ENCODE measurements at regions not wholly inside any gene's neighbourhood (a gene's known extent, or its start where the extent isn't known, plus 50 kb on each side); places are given as distances from the start of the nearest gene placed in this dataset.

DNA sequence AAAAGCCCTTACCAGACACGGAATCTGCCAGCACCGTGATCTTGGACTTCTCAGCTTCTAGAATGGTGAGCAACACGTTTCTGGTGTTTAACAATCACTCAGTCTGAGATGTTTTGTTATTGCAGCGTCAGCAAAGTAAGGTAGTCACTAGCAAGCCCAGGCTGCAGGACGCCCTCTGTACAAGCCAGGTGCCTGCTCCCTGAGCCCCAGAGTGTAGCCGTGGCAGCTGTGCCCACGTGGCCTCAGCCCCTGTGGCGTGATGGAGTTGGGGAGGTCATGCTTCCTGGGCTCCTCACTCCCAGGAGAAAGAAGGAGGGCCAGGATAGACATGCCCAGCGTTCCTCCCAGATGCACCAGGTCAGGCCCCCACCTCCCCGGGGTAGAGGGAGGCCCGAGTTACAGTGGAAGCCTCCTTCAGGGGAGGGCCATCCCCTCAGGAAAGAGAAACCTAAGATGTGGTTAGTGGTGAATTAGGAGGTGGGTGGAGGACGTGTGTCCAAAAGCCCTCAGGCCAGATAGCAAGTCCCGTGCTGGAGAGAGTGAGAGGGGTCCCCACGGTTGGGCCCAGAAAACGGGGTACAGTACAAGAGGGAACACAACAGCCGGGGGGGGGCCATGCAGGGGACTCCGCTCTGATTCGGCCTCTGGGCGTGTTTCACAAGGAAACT, 169.6 kb upstream of the SOX1 start:
- no peak for DNase-seq

DNA sequence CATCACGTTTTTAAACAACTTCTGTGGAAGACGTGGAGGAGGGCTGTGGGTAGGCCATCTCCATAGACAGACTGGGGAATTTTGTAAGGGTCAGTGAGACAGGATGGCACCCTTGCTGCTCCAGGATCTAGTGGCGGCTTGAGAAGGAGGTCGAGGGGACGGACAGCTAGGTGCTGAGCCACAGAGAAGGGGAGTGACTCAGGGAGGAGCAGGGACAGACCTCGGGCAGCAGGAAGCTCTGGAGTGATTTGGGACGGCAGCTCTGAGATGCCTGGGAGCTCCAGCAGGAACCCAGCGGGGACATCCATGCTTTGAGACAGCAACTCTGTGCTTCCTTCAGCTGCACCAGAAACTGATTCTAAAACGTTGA, 169.1 kb upstream of the SOX1 start:
- DNase-seq: no peak

DNA sequence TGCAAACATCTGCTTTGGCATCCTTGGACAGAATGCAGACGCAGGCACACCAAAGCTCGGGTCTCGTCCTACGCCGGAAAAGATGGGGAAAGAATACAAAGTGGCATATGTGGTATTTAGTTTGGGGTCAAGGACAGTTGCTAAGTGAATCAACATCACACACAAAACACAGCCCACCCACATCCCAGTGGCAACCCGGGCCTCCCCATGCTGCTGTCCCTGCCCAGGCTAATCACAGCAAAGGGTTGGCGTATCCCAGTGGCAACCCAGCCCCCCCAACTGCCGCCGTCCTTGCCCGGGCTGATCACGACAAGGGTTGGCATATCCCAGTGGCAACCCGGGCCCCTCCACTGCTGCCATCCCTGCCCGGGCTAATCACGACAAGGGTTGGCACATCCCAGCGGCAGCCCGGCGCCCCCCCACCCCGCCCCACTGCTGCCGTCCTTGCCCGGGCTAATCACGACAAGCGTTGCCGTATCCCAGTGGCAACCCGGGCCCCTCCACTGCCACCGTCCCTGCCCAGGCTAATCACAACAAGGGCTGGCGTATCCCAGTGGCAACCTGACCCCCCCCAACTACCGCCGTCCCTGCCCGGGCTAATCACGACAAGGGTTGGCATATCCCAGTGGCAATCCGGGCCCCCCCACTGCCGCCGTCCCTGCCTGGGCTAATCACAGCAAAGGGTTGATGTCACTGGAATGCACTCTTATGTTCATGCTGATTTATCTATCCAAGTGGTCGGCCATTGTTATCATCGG, 167.8 kb upstream of the SOX1 start:
- no peak for DNase-seq

DNA sequence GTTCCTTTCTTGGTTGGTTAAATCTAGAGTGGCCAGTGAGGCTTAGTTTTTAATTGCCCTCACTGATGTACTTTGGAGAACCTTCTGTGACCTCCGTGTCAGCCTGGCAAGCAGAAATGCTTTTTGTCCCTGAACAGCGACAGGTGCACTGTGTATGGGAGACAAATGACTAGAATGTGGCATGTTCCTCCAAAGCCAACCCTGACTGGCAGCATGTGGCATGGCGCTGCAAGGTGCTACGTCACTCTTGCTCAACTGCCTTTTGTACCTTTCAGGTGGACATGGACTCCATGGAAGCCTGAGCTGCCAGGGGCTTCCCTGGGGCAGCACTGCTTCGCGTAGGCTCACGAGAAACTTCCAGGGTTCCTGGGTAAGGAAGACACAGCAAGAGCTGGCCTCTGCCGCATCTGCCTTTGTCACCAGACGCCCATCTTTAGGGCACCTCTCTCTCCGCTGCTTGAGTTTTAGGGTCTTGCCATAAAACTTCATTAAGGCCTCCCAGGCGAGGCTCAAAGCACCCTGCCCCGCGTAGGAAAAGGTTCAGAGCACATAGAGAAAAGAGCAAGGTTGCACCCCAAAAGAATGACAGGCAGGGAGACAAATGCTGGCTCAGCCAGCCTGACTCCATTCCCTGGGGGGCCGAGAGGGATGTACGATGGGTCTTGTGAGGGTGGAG, 167.1 kb upstream of the SOX1 start:
- DNase-seq: no peak

DNA sequence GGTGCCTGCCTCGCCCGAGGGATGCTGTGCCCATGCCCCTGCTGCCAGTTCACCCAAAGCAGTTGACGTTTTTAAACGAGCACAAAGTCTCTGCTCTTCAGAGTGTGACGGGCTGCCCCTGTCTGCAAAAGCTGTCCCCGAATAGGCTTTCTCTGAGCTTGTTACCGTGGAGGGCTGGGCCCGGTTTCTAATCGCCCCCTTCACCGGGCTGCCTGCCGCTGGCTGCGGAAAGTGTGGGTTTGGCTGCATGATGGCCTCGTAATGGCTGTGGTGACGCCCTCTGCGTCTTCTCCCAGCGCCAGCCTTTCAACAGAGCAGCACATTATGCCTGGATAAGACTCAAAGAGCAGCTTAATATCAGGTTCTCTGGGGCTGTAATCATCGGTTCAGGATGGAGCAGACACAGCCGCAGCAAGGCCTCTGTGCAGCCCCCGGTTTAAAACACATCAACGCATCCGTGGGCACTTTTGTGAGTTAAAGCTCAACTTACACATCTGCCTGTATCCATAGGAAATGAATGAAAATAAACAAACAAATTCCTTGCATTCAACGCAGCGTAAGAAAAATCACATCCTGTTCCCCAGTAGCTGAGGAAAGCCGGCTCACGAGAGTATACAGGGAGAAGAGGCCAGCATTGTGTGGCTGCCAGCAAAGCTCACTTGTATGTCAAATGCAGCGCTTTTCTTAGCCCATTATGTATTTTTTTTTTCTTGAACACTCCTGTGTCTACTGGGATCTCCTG, 166.4 kb upstream of the SOX1 start:
- no peak for DNase-seq

DNA sequence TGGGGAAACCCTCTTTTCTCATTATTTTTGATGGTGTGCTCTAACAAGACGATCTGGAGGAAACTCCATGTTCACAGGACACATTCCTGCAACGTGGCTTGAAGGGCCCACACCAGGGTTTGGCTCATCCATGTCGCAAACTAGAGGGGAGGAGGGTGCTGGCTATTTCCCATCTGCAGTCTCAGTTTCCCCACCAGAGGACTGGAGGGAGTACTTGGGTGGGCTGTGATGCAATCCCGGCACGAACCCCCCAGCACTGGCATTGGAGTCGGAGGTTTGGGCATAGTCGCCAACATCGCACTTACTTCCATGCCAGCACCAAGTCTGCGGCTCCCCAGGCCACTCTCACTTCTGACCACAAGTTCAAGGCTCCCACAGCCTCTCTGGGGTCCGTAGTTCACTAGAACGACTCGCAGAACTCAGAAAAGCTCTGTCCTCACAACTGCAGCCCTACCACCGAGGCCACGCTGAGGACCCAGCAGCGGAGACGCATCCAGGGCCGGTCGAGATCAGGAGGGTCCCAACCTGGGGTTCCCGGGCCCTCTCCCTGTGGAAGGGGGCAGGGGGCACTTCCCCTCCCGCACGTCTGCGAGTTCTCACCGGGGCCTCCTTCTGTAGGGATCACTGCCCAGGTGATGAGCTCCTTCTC, 165.6 kb upstream of the SOX1 start:
- DNase-seq: no peak

DNA sequence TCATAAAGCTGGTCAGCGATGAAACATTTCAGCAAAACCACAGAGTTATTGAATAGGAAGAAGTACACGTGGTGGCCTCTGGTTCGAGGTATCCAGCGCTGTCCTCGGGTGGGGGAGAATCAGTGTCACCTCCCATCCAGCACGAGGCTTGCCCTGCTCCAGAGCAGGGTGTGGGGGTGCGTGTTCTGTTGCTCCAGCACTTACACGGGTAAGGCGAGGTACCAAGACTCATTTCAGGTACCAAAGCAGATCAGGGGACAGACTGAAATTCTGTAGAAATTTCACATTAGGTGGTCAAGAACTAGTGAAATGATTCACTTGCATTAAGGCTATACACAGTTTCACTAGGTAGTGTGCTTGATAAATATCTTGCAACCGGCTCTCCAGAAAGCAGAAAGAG, 164.2 kb upstream of the SOX1 start:
- no peak for DNase-seq

DNA sequence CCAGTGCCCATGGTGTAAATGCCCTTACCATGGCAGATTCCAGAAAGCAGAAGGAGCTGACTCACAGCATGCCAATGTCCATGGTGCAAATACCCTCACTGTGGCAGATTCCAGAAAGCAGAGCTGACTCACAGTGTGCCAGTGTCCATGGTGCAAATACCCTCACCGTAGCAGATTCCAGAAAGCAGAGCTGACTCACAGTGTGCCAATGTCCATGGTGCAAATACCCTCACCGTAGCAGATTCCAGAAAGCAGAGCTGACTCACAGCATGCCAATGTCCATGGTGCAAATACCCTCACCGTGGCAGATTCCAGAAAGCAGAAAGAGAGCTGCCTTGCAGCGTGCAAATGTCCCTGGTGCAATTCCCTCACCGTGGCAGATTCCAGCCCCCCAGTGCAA, 163.8 kb upstream of the SOX1 start:
- no peak for DNase-seq

DNA sequence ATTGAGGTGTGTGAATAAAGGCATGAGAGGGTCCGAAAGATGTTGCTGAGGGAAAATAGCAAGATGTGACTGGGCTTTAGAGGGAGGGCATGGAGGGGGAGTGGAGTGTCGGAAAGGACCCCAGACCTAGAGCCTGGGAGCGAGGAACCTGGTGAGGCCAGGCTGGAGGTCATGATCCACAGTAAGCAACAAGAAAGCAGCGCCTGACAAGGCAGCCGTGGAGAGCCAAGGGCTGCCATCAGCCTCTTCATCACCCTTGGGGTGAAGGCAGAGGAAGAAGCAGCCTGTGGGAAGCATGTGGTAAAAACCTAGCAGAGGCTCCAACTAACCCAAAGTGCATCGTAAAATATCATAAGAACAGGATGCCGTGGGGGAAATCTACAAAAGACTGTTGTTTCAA, 162.8 kb upstream of the SOX1 start:
- DNase-seq: no peak

DNA sequence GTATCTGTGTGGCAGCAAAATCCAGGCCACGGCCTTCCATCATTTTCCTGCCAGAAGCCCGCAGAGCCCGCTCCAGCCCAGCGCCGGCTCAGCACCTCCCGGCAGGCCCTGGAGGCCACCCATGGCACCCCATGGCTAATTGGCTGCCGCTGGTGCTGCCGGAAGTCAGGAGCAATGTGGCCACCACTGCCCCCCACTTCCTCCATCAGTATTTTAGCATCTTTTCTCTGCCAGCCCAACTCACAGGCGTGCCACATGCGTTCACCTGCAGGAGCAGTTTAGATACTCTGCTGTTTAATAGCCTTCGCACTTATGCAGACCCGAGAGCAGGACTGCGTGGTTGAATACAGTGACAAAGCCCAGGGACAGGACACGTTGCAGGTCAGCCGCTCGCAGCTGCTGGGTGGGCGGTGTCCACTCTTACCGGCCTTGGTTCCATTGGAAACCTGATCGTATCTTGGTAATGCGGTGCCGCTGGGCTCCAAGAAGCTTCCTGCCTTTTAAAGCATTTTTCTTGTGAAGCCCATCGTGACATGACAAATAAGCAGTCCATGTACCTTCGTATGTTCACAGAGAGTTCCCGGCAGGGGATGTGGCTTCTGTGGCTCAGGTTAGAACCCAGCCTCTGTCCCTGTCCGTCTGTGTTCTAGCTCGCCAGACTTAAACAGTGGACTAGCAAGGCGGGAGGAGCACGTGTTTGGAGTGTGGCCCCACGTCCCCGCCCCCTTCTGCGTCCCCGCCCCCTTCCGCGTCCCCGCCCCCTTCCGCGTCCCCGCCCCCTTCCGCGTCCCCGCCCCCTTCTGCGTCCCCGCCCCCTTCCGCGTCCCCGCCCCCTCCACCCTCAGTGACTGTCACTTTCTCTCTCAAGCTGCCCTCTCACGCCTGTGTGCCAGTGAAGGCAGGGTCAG, 162.0 kb upstream of the SOX1 start:
- no peak for DNase-seq

DNA sequence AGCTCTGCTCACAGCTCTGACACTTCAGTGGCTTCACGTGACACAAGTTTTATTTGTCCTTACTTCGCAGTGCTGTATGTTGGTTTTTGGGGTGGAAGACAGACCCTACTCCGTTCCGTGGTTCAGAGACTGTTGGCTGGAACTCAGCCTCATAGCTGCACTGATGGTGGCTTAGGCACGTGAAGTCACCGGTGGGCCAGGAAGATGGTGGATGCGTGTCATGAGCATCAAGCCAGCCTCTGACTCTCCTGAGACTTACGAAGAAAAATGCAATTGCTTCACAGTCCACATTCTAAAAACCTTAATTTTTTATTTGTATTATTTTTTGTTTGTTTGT, 161.4 kb upstream of the SOX1 start:
- DNase-seq: no peak

DNA sequence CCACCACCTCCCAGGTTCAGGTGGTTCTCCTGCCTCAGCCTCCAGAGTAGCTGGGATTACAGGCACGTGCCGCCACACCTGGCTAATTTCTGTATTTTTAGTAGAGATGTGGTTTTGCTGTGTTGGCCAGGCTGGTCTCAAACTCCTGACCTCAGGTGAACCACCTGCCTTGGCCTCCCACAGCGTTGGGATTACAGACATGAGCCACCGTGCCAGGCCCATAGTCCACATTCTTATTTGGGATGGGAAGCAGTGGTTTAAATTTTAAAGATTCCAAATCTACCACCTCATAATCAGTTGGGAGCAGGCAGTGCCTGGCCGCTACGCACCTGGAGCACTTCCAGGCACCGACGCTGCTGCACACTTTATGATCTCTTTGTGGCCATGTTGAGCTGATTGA, 160.6 kb upstream of the SOX1 start:
- DNase-seq: no peak

DNA sequence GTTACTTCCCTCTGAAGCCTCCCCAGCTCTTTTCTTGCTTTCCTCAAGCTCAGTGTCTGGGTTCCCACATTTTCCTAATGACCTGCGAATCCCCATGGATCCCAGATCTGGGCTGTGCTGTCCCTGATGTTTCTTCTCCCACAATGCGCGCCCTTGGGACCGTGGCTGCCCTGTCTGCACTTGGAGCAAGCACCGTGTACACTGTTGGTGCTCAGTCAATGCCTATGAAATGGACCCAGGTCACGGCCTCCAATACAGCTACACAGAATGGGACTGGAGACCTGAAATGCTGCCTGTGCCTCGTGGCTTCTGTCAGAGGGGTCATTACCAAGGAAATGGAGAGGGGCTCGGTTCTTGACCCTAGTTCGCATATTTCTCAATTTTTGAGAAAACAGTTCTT, 160.1 kb upstream of the SOX1 start:
- DNase-seq: no peak

DNA sequence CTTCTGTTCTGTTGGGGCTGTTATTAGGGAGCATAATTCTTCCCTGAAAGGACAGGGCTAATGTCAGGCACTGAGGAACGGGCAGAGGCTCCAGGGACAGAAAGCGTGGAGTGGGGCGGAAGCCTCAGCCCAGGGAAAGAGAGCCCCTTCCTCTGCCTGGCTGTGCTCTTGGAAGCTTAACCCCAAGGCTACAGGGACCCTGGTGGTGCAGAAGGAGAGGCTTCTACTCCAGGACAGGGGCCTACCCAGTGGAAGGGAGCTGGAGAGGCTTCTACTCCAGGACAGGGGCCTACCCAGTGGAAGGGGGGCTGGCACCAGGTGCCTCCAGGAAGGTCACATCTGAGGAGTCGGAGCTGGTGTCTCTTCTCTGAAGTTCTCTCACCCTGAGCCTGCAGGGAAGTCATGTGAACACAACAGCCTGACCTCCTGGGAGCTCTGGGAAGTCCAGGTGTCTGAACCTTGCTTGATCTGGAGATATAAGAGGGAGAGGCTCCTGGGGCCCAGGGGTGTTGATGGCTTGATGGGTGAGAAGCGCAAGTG, 159.5 kb upstream of the SOX1 start:
- no peak for DNase-seq

DNA sequence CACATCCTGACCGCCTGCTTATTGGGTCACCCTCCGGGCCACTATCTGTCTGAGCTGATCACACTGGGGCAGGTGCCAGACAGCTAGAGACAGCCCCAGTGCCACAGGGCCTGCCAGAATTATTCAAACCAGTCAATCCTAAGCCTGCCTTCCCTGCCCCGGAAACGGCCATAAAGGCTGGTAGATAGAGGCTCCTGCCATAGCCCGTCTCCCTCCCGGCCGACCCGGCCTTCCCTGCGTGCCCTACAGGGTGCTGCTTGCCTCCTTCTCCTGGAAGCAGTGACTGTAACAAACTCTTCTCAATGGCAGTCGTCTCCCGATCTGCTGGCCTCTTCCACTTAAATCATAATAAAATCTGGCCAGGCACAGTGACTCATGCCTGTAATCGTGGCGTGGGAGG, 158.6 kb upstream of the SOX1 start:
- no peak for DNase-seq

DNA sequence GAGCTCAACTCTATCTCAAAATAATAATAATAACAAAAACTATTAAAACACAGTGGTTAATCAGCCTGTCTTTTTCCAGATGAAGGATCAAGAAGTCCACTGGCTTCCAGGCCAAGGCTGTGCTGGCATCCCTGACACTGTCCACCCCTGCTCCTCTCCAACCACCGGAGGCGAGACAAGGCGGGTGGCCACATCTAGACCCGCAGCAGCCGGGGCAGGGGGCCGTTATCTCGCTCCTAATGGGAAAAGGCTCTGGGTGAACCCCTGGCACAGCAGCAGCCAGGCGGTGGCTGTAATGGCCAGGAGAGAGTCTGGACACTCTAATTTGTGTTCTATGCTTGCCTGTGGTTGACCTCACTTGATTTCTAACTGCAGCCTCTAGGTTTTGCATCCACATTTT, 158.0 kb upstream of the SOX1 start:
- DNase-seq: no peak

DNA sequence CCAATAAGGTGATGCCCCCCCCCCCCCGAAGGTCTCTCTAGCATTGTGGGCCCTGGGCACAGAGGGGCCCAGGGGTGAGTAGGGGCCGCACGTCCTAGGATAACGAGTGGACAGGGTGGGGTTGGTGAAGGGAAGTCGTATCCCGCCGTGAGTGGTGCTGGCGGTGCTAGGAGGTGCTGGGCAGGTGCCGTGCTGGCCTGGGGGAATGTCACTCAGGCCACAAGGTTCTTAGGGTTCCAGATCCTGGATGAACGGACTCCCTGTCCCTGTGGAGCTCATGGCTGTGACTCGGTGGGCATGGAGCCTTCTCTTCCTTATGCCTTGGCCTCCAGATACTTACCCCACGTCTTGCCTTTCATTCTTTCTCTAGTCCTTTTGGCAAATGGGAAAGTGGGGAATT, 157.4 kb upstream of the SOX1 start:
- no peak for DNase-seq

DNA sequence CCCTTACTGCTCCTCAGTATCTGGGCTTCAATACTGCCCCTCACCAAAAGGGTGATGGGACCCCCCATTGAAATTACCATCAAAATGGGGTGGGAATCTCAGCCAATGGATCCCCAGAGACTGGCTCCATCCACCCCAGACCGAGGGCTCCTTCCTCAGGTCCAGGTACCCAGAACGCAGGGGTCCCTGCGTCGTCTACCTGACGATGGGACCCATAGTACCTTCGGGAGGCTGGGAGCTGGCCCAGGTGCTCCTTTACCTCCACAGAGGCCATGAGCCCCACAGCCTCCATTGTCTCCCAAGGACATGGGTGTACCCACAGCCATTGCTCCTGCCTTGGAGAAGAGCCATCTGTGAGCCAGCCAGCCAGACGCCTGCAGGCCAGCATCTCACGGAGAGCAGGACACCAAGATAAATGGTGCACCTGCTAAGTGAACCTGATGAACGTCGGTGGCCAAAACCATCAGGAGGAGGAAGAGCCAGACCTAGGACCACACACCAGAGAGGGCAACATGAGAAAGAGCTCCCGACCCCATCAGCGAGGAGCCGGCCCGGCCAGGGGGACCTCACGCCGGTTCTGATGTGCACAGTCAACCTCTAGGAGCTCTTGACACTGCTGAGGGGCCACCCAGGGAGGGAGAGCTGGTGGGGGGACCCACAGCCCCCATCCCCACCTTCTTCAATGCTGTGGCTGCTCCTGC, 156.8 kb upstream of the SOX1 start:
- DNase-seq: no peak

DNA sequence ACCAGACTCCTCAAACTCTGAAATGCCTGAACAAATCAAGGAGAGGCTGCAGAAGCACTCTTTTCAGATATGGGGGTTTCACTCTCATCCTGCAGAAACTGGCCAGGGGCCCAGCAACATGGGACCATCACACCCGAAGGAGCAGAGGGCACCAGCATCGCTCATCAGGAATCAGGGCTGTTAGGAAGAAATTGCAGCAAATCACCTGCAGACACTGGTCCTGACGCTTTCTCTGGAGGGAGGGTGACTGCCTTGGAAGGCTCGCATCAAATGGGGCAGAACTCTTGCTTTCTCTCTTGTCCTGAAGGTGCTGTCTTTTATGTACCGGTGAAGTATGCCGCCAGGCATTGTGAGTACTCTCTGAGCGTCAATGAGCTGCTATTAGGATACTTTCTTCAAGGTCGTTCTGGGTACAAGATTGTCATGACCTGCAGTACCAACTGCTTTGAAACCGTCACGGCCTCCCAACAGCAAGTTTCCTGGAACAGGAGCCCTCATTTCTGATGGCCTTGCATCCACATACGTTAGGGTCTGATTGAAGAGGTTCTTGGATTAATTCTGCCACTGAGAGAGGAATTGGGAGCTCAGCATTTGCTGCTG, 155.7 kb upstream of the SOX1 start:
- DNase-seq: no peak

DNA sequence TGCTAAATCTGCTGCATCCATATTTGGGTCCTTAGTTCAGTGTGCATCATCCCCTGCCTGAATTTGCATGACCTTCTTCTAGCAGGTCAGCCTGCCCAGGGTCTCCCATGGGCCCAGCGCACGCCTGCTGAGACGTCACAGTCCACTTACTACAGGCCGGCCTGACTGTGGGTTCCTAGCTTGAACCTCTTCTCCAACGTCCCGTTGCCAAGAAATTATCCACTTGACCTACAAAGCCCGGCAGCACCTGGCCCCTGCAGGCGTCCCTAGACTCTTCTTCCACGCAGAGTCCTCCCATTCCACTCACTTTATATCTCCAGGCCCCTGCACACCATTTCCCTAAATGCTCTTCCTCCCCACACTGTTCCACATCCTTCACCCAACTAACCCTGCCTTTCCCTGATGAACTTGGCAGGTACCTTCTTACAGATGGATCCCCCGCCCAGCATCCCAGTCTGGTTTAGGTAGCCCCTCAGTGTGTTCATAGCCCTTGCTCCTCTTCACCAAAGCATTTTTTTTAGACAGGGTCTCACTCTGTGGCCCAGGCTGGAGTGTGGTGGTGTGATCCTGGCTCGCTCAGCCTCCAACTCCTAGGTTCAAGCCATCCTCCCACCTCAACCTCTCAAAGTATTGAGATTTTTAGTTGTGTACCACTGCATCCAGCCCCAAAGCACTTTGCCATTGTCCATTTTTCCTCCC, 155.0 kb upstream of the SOX1 start:
- no peak for DNase-seq

Data from GF-D8 (cell line).